ENCODE measurements at regions not wholly inside any gene's neighbourhood (a gene's known extent, or its start where the extent isn't known, plus 50 kb on each side); places are given as distances from the start of the nearest gene placed in this dataset.
A peak's percentile ranks its signal among the peaks of the same experiment; 100 is the strongest.

DNA sequence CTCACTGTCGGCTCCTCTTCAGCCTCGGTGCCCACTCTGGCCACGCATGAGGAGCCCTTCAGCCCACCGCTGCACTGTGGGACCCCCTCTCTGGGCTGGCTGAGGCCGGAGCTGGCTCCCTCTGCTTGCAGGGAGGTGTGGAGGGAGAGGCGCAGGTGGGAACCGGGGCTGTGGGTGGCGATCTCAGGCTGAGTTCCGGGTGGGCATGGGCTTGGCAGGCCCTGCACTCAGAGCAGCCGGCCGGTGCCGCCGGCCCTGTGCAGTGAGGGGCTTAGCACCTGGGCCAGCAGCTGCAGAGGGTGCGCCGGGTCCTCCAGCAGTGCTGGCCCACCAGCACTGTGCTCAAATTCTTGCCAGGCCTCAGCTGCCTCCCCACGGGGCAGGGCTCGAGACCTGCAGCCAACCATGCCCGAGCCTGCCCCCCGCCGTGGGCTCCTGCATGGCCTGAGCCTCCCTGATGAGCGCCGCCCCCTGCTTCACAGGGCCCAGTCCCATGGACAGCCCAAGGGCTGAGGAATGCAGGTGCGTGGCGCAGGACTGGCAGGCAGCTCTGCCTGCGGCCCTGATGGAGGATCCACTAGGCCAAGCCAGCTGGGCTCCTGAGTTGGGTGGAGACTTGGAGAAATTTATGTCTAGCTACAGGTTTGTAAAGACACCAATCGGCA lies 899.1 kb downstream of the SI start:
- no peaks in the 10 kb centered on the region for H3K4me1 ChIP-seq (ENCODE audit: control insufficient read depth, insufficient read depth, low read depth, low read length)
- H2AFZ ChIP-seq (ENCODE audit: low read depth, low read length), result no peak overlapping the region
- no peak overlapping the region for H3K27ac ChIP-seq (ENCODE audit: low read length, poor library complexity, severe bottlenecking)
- H2AK5ac ChIP-seq (ENCODE audit: low read length, severe bottlenecking), result no peak overlapping the region
- H3K9ac ChIP-seq (ENCODE audit: low read length), result no peak overlapping the region
- no peak overlapping the region for H3K23ac ChIP-seq (ENCODE audit: low read length in 2 of 2)
- no peak overlapping the region for H2BK120ac ChIP-seq (ENCODE audit: low read depth, low read length)
- no peak overlapping the region for H4K8ac ChIP-seq (ENCODE audit: low read length)
- H3K14ac ChIP-seq (ENCODE audit: low read length in 2 of 2), result no peak overlapping the region
- no peaks in the 10 kb centered on the region for H3K79me1 ChIP-seq (replicated peaks; ENCODE audit: low read length, poor library complexity, severe bottlenecking)
- no peak overlapping the region for H4K91ac ChIP-seq (ENCODE audit: low read length)
- H2BK5ac ChIP-seq (ENCODE audit: low read depth, low read length, poor library complexity, severe bottlenecking), result no peak overlapping the region
- no peak overlapping the region for H2BK12ac ChIP-seq (ENCODE audit: low read length in 2 of 2)
- no peaks in the 10 kb centered on the region for H3K27me3 ChIP-seq (ENCODE audit: control insufficient read depth in 1 of 2, insufficient read depth in 1 of 2, low read length in 2 of 2)
- H3K36me3 ChIP-seq (ENCODE audit: control insufficient read depth in 1 of 2, insufficient read depth in 2 of 2, low read depth in 1 of 2, low read length in 2 of 2), result no peaks in the 10 kb centered on the region
- H3K4me3 ChIP-seq (ENCODE audit: insufficient read depth in 1 of 2, low read depth in 1 of 2, low read length in 2 of 2), result no peak overlapping the region
- no peak overlapping the region for H3K4me2 ChIP-seq (ENCODE audit: low read length, poor library complexity, severe bottlenecking)
- DNase-seq, result no peak
- no peak overlapping the region for H3K4ac ChIP-seq (ENCODE audit: low read depth in 1 of 2, low read length in 2 of 2)
- H3K18ac ChIP-seq (ENCODE audit: low read depth in 1 of 2, low read length in 2 of 2), result no peak overlapping the region
- H2BK15ac ChIP-seq (ENCODE audit: low read depth, poor library complexity, severe bottlenecking), result no peak overlapping the region
- WGBS, result 83% methylated on average over 24 of the region's 26 CpGs
- peaks cover 5% of the 10 kb centered on the region for H3K9me3 ChIP-seq (ENCODE audit: control insufficient read depth, low read length)

DNA sequence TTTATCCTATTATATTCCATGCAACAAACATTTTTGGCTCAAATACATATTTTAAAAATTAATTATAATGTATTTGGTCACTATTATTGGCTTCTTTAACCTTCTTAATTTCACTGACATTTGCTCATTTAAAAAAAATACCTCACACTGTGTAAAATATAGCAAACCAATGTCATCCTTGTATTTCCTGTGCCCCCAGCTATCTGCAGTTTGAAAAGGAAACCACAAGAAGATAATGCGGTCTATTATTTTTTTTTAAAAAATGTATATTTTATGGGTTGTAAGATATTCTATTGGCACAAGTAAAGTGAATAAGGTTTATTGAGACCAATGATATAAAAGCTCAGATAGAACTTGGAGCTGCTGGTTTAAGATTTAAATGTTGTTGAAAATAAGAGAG lies 904.2 kb downstream of the SI start:
- H2BK5ac ChIP-seq (ENCODE audit: low read depth, low read length, poor library complexity, severe bottlenecking), result no peak overlapping the region
- H3K4me3 ChIP-seq (ENCODE audit: insufficient read depth in 1 of 2, low read depth in 1 of 2, low read length in 2 of 2), result no peak overlapping the region
- DNase-seq, result no peak
- no peak overlapping the region for H4K91ac ChIP-seq (ENCODE audit: low read length)
- H3K18ac ChIP-seq (ENCODE audit: low read depth in 1 of 2, low read length in 2 of 2), result no peak overlapping the region
- H2BK120ac ChIP-seq (ENCODE audit: low read depth, low read length), result no peak overlapping the region
- no peak overlapping the region for H3K23ac ChIP-seq (ENCODE audit: low read length in 2 of 2)
- H2AK5ac ChIP-seq (ENCODE audit: low read length, severe bottlenecking), result no peak overlapping the region
- H3K79me1 ChIP-seq (replicated peaks; ENCODE audit: low read length, poor library complexity, severe bottlenecking), result no peaks in the 10 kb centered on the region
- H2BK12ac ChIP-seq (ENCODE audit: low read length in 2 of 2), result no peak overlapping the region
- H3K36me3 ChIP-seq (ENCODE audit: control insufficient read depth in 1 of 2, insufficient read depth in 2 of 2, low read depth in 1 of 2, low read length in 2 of 2), result no peaks in the 10 kb centered on the region
- no peak overlapping the region for H4K8ac ChIP-seq (ENCODE audit: low read length)
- no peaks in the 10 kb centered on the region for H3K4me1 ChIP-seq (ENCODE audit: control insufficient read depth, insufficient read depth, low read depth, low read length)
- no peak overlapping the region for H2AFZ ChIP-seq (ENCODE audit: low read depth, low read length)
- H3K9me3 ChIP-seq (ENCODE audit: control insufficient read depth, low read length), result no peaks in the 10 kb centered on the region
- H3K14ac ChIP-seq (ENCODE audit: low read length in 2 of 2), result no peak overlapping the region
- no peak overlapping the region for H2BK15ac ChIP-seq (ENCODE audit: low read depth, poor library complexity, severe bottlenecking)
- WGBS, result 86% methylated on average over 1 of the region's 1 CpG
- H3K4me2 ChIP-seq (ENCODE audit: low read length, poor library complexity, severe bottlenecking), result no peak overlapping the region
- H3K27me3 ChIP-seq (ENCODE audit: control insufficient read depth in 1 of 2, insufficient read depth in 1 of 2, low read length in 2 of 2), result no peaks in the 10 kb centered on the region
- H3K27ac ChIP-seq (ENCODE audit: low read length, poor library complexity, severe bottlenecking), result no peak overlapping the region
- H3K9ac ChIP-seq (ENCODE audit: low read length), result no peak overlapping the region
- no peak overlapping the region for H3K4ac ChIP-seq (ENCODE audit: low read depth in 1 of 2, low read length in 2 of 2)

DNA sequence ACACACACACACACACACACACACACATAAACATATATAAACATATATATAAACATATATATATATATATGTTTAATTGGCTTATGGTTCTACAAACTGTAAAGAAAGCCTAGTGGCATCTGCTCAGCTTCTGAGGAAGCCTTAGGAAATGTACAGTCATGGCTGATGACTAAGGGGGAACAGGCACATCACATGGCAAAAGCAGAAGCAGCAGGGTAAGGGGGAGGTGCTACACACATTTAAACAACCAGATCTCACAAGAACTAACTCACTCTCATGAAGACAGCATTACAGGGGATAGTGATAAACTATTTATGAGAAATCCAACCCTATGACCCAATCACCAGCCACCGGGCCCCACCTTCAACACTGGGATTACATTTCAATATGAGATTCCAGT lies 922.9 kb downstream of the SI start:
- H4K91ac ChIP-seq (ENCODE audit: low read length), result no peak overlapping the region
- WGBS, result 75% methylated on average over 1 of the region's 1 CpG

DNA sequence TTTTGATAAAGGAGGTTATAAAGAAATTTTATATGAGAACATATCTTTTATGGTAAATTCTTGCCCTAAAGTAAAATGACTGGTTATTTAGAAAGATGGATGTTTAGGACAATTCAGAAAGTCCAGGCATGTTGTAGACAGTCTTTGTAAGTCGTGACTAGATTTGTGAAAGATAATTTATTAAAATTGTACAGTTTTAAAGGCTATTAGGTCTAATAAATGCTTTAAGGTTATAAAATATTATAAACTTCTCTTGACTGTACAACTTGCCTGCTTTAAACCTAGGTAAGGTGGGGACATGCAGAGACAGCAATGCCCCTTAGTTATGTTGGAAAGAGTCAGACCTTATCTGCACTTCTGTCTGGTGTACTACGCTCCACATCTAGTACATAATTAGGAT lies 933.5 kb downstream of the SI start:
- peaks cover 53% of the 10 kb centered on the region for H3K9me3 ChIP-seq (ENCODE audit: control insufficient read depth, low read length)
- WGBS, result 67% methylated on average over 1 of the region's 2 CpGs
- no peak overlapping the region for H4K8ac ChIP-seq (ENCODE audit: low read length)
- H2BK120ac ChIP-seq (ENCODE audit: low read depth, low read length), result no peak overlapping the region
- H3K4me2 ChIP-seq (ENCODE audit: low read length, poor library complexity, severe bottlenecking), result no peak overlapping the region
- H3K4ac ChIP-seq (ENCODE audit: low read depth in 1 of 2, low read length in 2 of 2), result no peak overlapping the region
- H2BK15ac ChIP-seq (ENCODE audit: low read depth, poor library complexity, severe bottlenecking), result no peak overlapping the region
- no peaks in the 10 kb centered on the region for H3K36me3 ChIP-seq (ENCODE audit: control insufficient read depth in 1 of 2, insufficient read depth in 2 of 2, low read depth in 1 of 2, low read length in 2 of 2)
- no peak for DNase-seq
- no peak overlapping the region for H2BK12ac ChIP-seq (ENCODE audit: low read length in 2 of 2)
- no peaks in the 10 kb centered on the region for H3K4me1 ChIP-seq (ENCODE audit: control insufficient read depth, insufficient read depth, low read depth, low read length)
- H4K91ac ChIP-seq (ENCODE audit: low read length), result no peak overlapping the region
- H3K14ac ChIP-seq (ENCODE audit: low read length in 2 of 2), result no peak overlapping the region
- no peak overlapping the region for H3K4me3 ChIP-seq (ENCODE audit: insufficient read depth in 1 of 2, low read depth in 1 of 2, low read length in 2 of 2)
- H2AK5ac ChIP-seq (ENCODE audit: low read length, severe bottlenecking), result no peak overlapping the region
- no peak overlapping the region for H2AFZ ChIP-seq (ENCODE audit: low read depth, low read length)
- H3K23ac ChIP-seq (ENCODE audit: low read length in 2 of 2), result no peak overlapping the region
- H2BK5ac ChIP-seq (ENCODE audit: low read depth, low read length, poor library complexity, severe bottlenecking), result no peak overlapping the region
- no peak overlapping the region for H3K9ac ChIP-seq (ENCODE audit: low read length)
- H3K27ac ChIP-seq (ENCODE audit: low read length, poor library complexity, severe bottlenecking), result no peak overlapping the region
- no peaks in the 10 kb centered on the region for H3K79me1 ChIP-seq (replicated peaks; ENCODE audit: low read length, poor library complexity, severe bottlenecking)
- no peak overlapping the region for H3K18ac ChIP-seq (ENCODE audit: low read depth in 1 of 2, low read length in 2 of 2)
- H3K27me3 ChIP-seq (ENCODE audit: control insufficient read depth in 1 of 2, insufficient read depth in 1 of 2, low read length in 2 of 2), result no peaks in the 10 kb centered on the region

More for the DNA sequence above, 922.9 kb downstream of the SI start:
- Histone ChIP-seq H3K9ac (ENCODE audit: low read length) (no peak overlapping the region), H2BK120ac (ENCODE audit: low read depth, low read length) (no peak overlapping the region), H3K27ac (ENCODE audit: low read length, poor library complexity, severe bottlenecking) (no peak overlapping the region), H3K4me2 (ENCODE audit: low read length, poor library complexity, severe bottlenecking) (no peak overlapping the region), H4K8ac (ENCODE audit: low read length) (no peak overlapping the region), H3K14ac (ENCODE audit: low read length in 2 of 2) (no peak overlapping the region), H2BK12ac (ENCODE audit: low read length in 2 of 2) (no peak overlapping the region), H2BK15ac (ENCODE audit: low read depth, poor library complexity, severe bottlenecking) (no peak overlapping the region), H3K36me3 (ENCODE audit: control insufficient read depth in 1 of 2, insufficient read depth in 2 of 2, low read depth in 1 of 2, low read length in 2 of 2) (no peaks in the 10 kb centered on the region), H3K27me3 (ENCODE audit: control insufficient read depth in 1 of 2, insufficient read depth in 1 of 2, low read length in 2 of 2) (no peaks in the 10 kb centered on the region), H3K23ac (ENCODE audit: low read length in 2 of 2) (no peak overlapping the region), H2AFZ (ENCODE audit: low read depth, low read length) (peak overlapping the region; percentile 11), H2AK5ac (ENCODE audit: low read length, severe bottlenecking) (no peak overlapping the region), H3K4ac (ENCODE audit: low read depth in 1 of 2, low read length in 2 of 2) (no peak overlapping the region), H3K4me3 (ENCODE audit: insufficient read depth in 1 of 2, low read depth in 1 of 2, low read length in 2 of 2) (no peak overlapping the region), H3K9me3 (ENCODE audit: control insufficient read depth, low read length) (peaks cover 6% of the 10 kb centered on the region), H3K79me1 (replicated peaks; ENCODE audit: low read length, poor library complexity, severe bottlenecking) (no peaks in the 10 kb centered on the region), H3K4me1 (ENCODE audit: control insufficient read depth, insufficient read depth, low read depth, low read length) (no peaks in the 10 kb centered on the region), H2BK5ac (ENCODE audit: low read depth, low read length, poor library complexity, severe bottlenecking) (no peak overlapping the region), H3K18ac (ENCODE audit: low read depth in 1 of 2, low read length in 2 of 2) (no peak overlapping the region)
- peak; percentile 56 for DNase-seq

Measured in mesenchymal stem cell (in vitro differentiated cells and primary cell).